NCI-H510A (cell line): ENCODE measurements at regions not wholly inside any gene's neighbourhood (a gene's known extent, or its start where the extent isn't known, plus 50 kb on each side); places are given as distances from the start of the nearest gene placed in this dataset.
"Not testable (repeated sequence)": the region's sequence is repeated elsewhere in the genome, so short reads cannot be mapped to it uniquely, and the experiment has no call there.

Experiments used
- DNase-seq: peaks from one replicate; lab custom pipeline; 2025; lab: John Stamatoyannopoulos, UW

- DNase-seq = no peak
Observed at GRCh38 chr7:94314413-94315410, 80.0 kb upstream of the COL1A2 start.

DNA sequence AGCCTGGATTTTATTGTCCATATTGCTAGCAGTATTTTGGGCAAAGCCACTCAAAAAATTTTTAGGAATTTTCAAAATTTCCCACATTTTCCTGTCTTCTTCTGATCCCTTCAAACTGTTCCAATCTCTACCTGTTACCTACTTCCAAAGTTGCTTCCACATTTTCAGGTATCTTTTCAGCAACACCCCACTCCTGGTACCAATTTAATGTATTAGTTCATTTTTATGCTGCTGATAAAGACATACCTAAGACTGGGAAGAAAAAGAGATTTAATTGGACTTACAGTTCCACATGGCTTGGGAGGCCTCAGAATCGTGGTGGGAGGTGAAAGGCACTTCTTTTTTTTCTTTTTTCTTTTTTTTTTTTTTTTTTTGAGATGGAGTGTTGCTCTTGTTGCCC lies 73.6 kb upstream of the COL1A2 start:
- DNase-seq = not testable (repeated sequence)

GRCh38 chr7:94323844-94324243 lies 70.9 kb upstream of the COL1A2 start:
- DNase-seq = no peak

DNA sequence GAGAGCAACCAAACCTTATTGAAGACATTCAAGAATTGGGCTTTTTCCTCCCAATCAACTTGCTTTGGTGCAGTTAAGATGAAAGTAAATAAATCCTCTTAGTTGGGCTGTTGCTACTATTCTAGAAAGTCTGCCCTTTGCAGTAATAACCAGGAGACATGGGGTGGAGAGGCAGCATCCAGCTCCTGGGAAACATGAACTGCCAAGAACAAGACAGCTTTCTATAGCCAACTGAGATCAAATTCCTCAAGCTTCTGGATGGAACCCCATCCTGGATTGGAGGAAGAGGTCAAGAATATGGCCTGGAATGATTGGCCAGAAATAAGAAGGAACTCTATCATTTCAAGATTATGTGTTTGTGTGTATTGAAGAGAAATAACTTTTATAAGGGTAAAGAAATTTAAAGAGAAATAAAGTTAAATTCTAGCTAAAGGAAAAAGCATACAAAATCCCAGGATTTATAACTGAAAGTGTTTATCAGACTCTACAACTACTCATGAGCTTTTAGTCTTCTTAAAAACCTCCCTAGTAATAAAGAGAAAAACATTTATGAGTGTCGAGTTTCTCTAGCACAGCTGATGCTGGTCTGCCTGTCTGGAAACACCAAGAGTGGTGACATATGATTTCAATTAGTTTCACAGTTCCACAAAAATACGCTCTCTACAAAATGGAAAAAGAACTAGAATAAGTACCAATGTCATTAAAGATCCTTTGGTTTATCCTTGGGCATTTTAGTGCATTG lies 70.1 kb upstream of the COL1A2 start:
- DNase-seq = no peak

DNA sequence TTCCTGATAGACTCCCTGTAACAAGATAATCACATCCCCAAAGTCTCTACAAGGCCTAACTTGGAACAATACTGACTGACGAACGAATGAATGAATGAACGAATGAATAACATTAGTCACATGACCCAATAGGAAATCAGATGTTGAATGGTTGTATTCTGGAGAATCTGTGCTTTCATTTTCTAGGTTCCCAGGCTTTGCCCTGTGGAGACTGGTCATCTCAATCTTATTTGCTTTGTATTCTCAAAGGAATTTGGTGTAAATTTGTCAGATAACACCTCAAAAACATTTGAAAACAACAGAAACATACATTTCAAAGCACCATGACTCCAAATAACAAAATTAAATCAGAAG lies 69.6 kb upstream of the COL1A2 start:
- DNase-seq = no peak

DNA sequence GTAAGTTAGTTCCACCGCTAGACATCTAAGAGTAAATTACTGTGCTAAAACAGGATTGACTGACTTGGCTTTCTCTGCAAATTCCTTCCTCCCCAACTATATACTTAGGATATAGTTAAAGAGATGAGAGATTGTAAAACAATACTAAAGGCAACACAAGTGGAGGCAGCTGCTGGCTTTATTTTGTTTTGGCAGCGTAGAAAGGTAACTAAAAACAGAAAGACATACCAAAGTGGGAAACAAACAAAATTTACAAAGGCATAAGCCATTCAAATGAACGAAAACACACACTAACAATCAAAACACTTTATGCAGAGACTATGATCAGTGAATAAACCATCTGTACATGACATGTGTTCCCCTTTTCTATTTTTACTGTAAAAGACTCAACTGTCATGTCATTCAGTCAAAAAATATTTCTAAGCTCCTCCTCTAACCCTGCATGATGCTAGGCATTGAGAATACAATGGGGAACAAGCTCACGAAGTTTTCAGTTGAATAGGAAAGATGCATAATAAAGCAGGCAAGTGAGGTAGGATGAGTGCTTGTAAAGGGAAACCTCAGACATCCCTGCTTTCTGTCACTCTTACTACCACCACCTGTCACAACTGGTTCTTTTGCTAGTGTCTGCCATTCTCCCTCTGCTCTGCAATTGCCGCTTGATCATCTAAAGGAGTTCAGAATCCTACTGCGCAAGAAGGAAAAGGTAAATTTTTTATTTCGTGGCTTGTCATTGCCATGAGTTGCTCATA lies 64.2 kb upstream of the COL1A2 start:
- DNase-seq = no peak

GRCh38 chr7:94332571-94332970 lies 62.1 kb upstream of the COL1A2 start:
- DNase-seq = no peak

DNA sequence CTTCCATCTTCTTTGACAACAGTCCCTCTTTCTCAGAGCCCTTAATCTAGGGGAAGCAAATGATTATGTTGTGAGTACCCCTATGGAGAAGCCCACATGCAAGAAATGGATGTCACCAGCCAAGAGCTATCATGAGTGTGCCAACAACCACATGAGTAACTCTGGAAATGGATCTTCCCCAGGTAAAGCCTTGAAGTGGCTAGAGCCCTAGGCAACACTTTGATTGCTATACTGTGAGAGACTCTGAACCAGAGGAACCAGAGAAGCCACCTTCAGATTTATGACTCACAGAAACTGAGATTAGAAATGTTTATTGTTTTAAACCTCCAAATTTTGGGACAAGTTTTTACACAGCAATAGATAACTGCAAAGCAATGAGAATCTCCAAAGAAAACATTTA lies 60.9 kb upstream of the COL1A2 start:
- DNase-seq = no peak

- DNase-seq = no peak
Observed at GRCh38 chr7:94335586-94335985, 59.1 kb upstream of the COL1A2 start.

- no peak for DNase-seq
Observed at GRCh38 chr7:94336009-94336408, 58.7 kb upstream of the COL1A2 start.

- DNase-seq = no peak
Observed at GRCh38 chr7:94338921-94339371, 55.7 kb upstream of the COL1A2 start.

DNA sequence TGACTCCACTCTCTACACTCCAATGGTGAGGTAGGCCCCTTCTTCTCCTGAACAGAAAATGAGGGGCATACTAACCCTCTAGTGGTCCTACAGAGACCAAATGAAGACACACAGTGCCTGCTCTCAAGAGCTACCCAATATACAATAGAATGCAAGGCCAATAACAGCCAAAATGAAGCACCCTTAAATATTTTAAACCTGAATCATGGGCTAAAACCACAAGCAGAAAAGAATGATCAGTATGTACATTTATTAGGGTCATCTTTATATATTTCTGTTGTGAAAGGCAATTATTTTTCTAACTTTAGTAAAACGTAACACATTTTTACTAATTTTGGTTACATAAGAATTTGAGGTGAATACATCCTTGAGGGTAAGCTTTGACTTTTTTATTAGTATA lies 49.9 kb upstream of the COL1A2 start:
- DNase-seq = no peak
